A549 (cell line): ENCODE measurements at regions not wholly inside any gene's neighbourhood (a gene's known extent, or its start where the extent isn't known, plus 50 kb on each side); places are given as distances from the start of the nearest gene placed in this dataset.

ENCODE experiments used
- ATAC-seq, 2 experiments: fragments of 200-7000 bp in 1 of 2; fragments of >200 bp in 1 of 2; cut with Nextera tagmentation in 1 of 2; cut with Tn5 transposase in 1 of 2; 3 replicates each; pipeline versions ENCODE4 v1.8.0 to v1.9.1; 2018 to 2020; ENCODE audit warnings: mild to moderate bottlenecking in 1 of 2, moderate library complexity in 1 of 2
- CTCF ChIA-PET: fragments of 300-600 bp; sonication (Branson Sonifier 250); formaldehyde crosslinking; extraction: SDS; loops from one replicate; lab custom pipeline; 2021; ENCODE audit warnings: antibody characterized with exemption, inconsistent platforms; lab: Yijun Ruan, JAX
- POLR2A ChIA-PET: fragments of 350-600 bp; formaldehyde crosslinking; extraction: SDS; loops from one replicate; lab custom pipeline; 2021; ENCODE audit warnings: antibody characterized with exemption, inconsistent platforms; lab: Yijun Ruan, JAX
- DNase-seq, 2 experiments: peaks; one replicate each; pipeline versions ENCODE4 v3.0.0 to v3.0.0-alpha.2; 2011 to 2016; ENCODE audit warnings: low read depth in 1 of 2, low spot score in 1 of 2
- FAIRE-seq: peaks from 2 replicates; lab custom pipeline; 2011; peaks lifted over from hg19 to GRCh38; lab: Jason Lieb, UNC
- H3K27ac ChIP-seq, 2 experiments: fragments of >200 bp; sonication (Bioruptor Twin); formaldehyde crosslinking; 3 replicates each; pipeline ENCODE4 v1.5.1; 2016 to 2017
- H3K4me1 ChIP-seq: fragments of >200 bp; sonication (Bioruptor Twin); formaldehyde crosslinking; 3 replicates; pipeline ENCODE4 v1.6.1; 2016
- H3K4me2 ChIP-seq: fragments of >200 bp; sonication (Bioruptor Twin); formaldehyde crosslinking; 3 replicates; pipeline ENCODE4 v1.6.1; 2016
- H3K4me3 ChIP-seq: fragments of >200 bp; sonication (Bioruptor Twin); formaldehyde crosslinking; 3 replicates; pipeline ENCODE4 v1.5.1; 2016
- H3K9me3 ChIP-seq: fragments of >200 bp; sonication (Bioruptor Twin); formaldehyde crosslinking; 3 replicates; pipeline ENCODE4 v1.6.1; 2016
- CBX2 ChIP-seq: fragments of 200-600 bp; sonication (generic); IDR thresholded peaks from 2 replicates; pipeline ENCODE4 v1.6.1; 2016; ENCODE audit warnings: low read depth, mild to moderate bottlenecking, borderline replicate concordance
- CHD2 ChIP-seq: fragments of 150-350 bp; IDR thresholded peaks from 2 replicates; pipeline ENCODE4 v1.6.1; 2014; ENCODE audit warnings: low read length; ENCODE audit not compliant: partially characterized antibody
- FOSL2 ChIP-seq, 2 experiments: fragments of 450-650 bp in 1 of 2; fragments of >200 bp in 1 of 2; sonication (Bioruptor Twin) in 1 of 2; formaldehyde crosslinking; IDR thresholded peaks; 2 replicates each; pipeline versions ENCODE4 v1.5.0 to v1.6.1; 2016 to 2020; ENCODE audit warnings: mild to moderate bottlenecking in 1 of 2, moderate library complexity in 1 of 2
- HEYL ChIP-seq: fragments of 250-450 bp; sonication (Bioruptor Pico); IDR thresholded peaks from 2 replicates; pipeline ENCODE4 v1.8.0; 2021; ENCODE audit warnings: mild to moderate bottlenecking, moderate library complexity
- HOXA7 ChIP-seq: fragments of 250-450 bp; sonication (Bioruptor Pico); IDR thresholded peaks from 2 replicates; pipeline ENCODE4 v1.5.0; 2020; ENCODE audit warnings: mild to moderate bottlenecking, moderate library complexity
- JUN ChIP-seq, 2 experiments: fragments of >200 bp; sonication (Bioruptor Twin); formaldehyde crosslinking; IDR thresholded peaks; 2 replicates in 1 of 2; 3 replicates in 1 of 2; pipeline ENCODE4 v1.6.1; 2016 to 2017
- KDM1A ChIP-seq: fragments of 200-600 bp; sonication (generic); IDR thresholded peaks from 2 replicates; pipeline ENCODE4 v1.6.1; 2016; ENCODE audit warnings: low read depth, mild to moderate bottlenecking
- KDM5A ChIP-seq: fragments of 200-600 bp; sonication (generic); IDR thresholded peaks from 2 replicates; pipeline ENCODE4 v1.6.1; 2016; ENCODE audit warnings: antibody characterized with exemption, mild to moderate bottlenecking
- MAFK ChIP-seq: fragments of 450-650 bp; IDR thresholded peaks from 2 replicates; pipeline ENCODE4 v1.6.1; 2014; ENCODE audit not compliant: partially characterized antibody
- MAZ ChIP-seq: fragments of 150-350 bp; IDR thresholded peaks from 2 replicates; pipeline ENCODE4 v1.6.1; 2014; ENCODE audit warnings: antibody characterized with exemption, low read depth, low read length, borderline replicate concordance
- MYC ChIP-seq: IDR thresholded peaks from 2 replicates; pipeline ENCODE4 v1.6.1; 2012; ENCODE audit warnings: mild to moderate bottlenecking, inconsistent platforms, low read length, improper control_type of control experiment, borderline replicate concordance
- NFE2L2 ChIP-seq: fragments of 150-350 bp; conservative IDR thresholded peaks from 2 replicates; pipeline ENCODE4 v1.6.1; 2014; ENCODE audit warnings: low read length
- POLR2A ChIP-seq: IDR thresholded peaks from 2 replicates; pipeline ENCODE4 v1.6.1; 2012; ENCODE audit warnings: mild to moderate bottlenecking, low read length
- POLR2AphosphoS2 ChIP-seq: conservative IDR thresholded peaks from 2 replicates; pipeline ENCODE4 v1.6.1; 2012; ENCODE audit warnings: low read length, improper control_type of control experiment, inconsistent platforms
- SMC3 ChIP-seq: fragments of >200 bp; sonication (Bioruptor Twin); formaldehyde crosslinking; IDR thresholded peaks from 3 replicates; pipeline ENCODE4 v1.6.1; 2018; ENCODE audit warnings: inconsistent platforms
- SREBF2 ChIP-seq: fragments of 450-650 bp; IDR thresholded peaks from 2 replicates; pipeline ENCODE4 v1.6.1; 2014; ENCODE audit warnings: mild to moderate bottlenecking, moderate library complexity
- TP53 ChIP-seq: fragments of 250-450 bp; sonication (Bioruptor Pico); IDR thresholded peaks from 2 replicates; pipeline ENCODE4 v1.5.0; 2021; ENCODE audit warnings: mild to moderate bottlenecking, moderate library complexity
- ZC3H11A ChIP-seq: fragments of 450-650 bp; IDR thresholded peaks from 2 replicates; pipeline ENCODE4 v1.6.1; 2014; ENCODE audit warnings: antibody characterized with exemption, mild to moderate bottlenecking
- ZSCAN20 ChIP-seq: fragments of 250-450 bp; sonication (Bioruptor Pico); IDR thresholded peaks from 2 replicates; pipeline ENCODE4 v1.8.0; 2022; ENCODE audit warnings: mild to moderate bottlenecking, moderate library complexity
- WGBS: methylation state at CpG from one replicate; pipeline ENCODE4 v1.1.6; 2017; ENCODE audit errors: missing lambda C conversion rate; 5-methylcytosine and 5-hydroxymethylcytosine counted together
- TF ChIP-seq, protein P1 (sequence below): fragments of 250-450 bp; sonication (Bioruptor Pico); IDR thresholded peaks from 2 replicates; pipeline ENCODE4 v1.5.0; 2020; ENCODE audit warnings: low read depth, mild to moderate bottlenecking, moderate library complexity
- TF ChIP-seq, protein P2 (sequence below): IDR thresholded peaks from 2 replicates; pipeline ENCODE4 v1.6.1; 2012
- TF ChIP-seq, protein P3 (sequence below): IDR thresholded peaks from 2 replicates; pipeline ENCODE4 v1.6.1; 2012; ENCODE audit warnings: low read depth, borderline replicate concordance
- TF ChIP-seq, protein P4 (sequence below): IDR thresholded peaks from 2 replicates; pipeline ENCODE4 v1.6.1; 2012
- TF ChIP-seq, protein P5 (sequence below): fragments of >200 bp; sonication (Bioruptor Twin); formaldehyde crosslinking; IDR thresholded peaks from 2 replicates; pipeline ENCODE4 v1.6.1; 2016

DNA sequence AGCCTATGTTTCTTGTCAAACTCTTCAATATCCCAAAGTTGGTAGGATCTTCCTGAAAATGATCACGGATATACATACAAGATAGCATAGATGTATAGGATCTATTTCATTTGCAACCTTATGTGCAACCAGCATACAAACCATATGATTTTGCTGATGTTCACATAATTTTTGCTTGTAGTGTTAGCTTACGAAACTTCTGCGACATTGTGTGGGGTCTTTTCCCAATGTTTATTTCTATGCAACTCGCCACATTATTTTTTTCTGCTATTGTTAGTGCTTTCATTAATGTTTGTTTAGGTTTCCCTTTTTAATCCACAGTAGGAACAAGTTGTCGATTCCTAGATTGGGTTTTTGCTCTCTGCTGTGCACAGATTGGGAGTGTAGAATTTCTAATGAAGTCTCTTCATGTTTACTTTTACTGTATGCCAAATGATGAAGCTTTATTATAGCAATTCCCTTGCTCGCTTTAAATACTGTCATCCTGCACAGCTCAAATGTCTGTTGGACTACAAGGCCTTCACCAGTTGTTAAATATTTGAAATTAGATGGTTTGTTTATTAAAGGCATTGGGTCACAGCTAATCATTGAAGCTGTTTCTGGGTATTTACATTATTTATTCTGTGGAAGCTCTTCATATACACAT lies 257.6 kb upstream of the PCDH7 start:
- WGBS: 31% methylated on average over 6 of the region's 6 CpGs
- TF ChIP-seq SMC3: no peak
- TF ChIP-seq, protein P1, sequence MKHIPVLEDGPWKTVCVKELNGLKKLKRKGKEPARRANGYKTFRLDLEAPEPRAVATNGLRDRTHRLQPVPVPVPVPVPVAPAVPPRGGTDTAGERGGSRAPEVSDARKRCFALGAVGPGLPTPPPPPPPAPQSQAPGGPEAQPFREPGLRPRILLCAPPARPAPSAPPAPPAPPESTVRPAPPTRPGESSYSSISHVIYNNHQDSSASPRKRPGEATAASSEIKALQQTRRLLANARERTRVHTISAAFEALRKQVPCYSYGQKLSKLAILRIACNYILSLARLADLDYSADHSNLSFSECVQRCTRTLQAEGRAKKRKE (CRISPR knock-in tag): no peak
- TF ChIP-seq, protein P2, sequence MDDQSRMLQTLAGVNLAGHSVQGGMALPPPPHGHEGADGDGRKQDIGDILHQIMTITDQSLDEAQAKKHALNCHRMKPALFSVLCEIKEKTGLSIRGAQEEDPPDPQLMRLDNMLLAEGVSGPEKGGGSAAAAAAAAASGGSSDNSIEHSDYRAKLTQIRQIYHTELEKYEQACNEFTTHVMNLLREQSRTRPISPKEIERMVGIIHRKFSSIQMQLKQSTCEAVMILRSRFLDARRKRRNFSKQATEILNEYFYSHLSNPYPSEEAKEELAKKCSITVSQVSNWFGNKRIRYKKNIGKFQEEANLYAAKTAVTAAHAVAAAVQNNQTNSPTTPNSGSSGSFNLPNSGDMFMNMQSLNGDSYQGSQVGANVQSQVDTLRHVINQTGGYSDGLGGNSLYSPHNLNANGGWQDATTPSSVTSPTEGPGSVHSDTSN: no peak
- TF ChIP-seq CBX2: no peak
- TF ChIP-seq KDM1A: no peak
- TF ChIP-seq KDM5A: no peak
- TF ChIP-seq NFE2L2: no peak
- TF ChIP-seq CHD2: no peak
- no peak for TF ChIP-seq MAFK
- TF ChIP-seq, protein P3, sequence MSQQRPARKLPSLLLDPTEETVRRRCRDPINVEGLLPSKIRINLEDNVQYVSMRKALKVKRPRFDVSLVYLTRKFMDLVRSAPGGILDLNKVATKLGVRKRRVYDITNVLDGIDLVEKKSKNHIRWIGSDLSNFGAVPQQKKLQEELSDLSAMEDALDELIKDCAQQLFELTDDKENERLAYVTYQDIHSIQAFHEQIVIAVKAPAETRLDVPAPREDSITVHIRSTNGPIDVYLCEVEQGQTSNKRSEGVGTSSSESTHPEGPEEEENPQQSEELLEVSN: no peak
- no peak for TF ChIP-seq HEYL (CRISPR knock-in tag)
- TF ChIP-seq HOXA7 (CRISPR knock-in tag): no peak
- TF ChIP-seq FOSL2 (IDR thresholded peaks at IDR 0.05): no peak
- TF ChIP-seq FOSL2 (CRISPR knock-in tag; IDR thresholded peaks at IDR 0.05): no peak
- no peak for TF ChIP-seq ZC3H11A
- TF ChIP-seq, protein P4, sequence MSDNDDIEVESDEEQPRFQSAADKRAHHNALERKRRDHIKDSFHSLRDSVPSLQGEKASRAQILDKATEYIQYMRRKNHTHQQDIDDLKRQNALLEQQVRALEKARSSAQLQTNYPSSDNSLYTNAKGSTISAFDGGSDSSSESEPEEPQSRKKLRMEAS: no peak
- no peak for TF ChIP-seq SREBF2
- no peak for TF ChIP-seq POLR2AphosphoS2
- no peak for TF ChIP-seq ZSCAN20 (CRISPR knock-in tag)
- no peak for TF ChIP-seq MAZ
- TF ChIP-seq, protein P5, sequence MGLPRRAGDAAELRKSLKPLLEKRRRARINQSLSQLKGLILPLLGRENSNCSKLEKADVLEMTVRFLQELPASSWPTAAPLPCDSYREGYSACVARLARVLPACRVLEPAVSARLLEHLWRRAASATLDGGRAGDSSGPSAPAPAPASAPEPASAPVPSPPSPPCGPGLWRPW: no peak
- ChIA-PET POLR2A (no interaction called here), CTCF (no interaction called here)
- DNase-seq (no peak), ATAC-seq (no peak), FAIRE-seq (no peak)
- H3K4me3 ChIP-seq: no peak overlapping the region
- no peaks in the 10 kb centered on the region for H3K9me3 ChIP-seq
- H3K4me1 ChIP-seq: no peaks in the 10 kb centered on the region
- no peak overlapping the region for H3K27ac ChIP-seq
- H3K4me2 ChIP-seq: no peak overlapping the region

DNA sequence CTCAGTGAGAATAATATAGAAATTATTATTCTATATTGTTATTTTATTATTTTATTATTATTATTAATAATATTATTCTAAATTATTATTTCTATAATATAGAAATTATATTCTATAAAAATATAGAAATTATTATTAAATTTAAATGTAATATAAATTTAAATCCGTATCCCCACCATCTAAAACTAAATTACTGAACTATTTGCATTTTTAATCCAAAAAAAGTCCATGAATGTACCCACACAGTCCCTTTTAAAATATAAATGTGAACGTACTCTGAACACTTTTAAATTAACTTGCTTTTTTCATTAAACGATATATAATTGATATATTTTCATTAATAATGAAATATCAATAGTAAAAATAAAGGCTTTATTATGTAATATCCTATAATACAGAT lies 248.3 kb upstream of the PCDH7 start:
- Histone ChIP-seq H3K4me1 (no peaks in the 10 kb centered on the region), H3K4me2 (no peak overlapping the region), H3K27ac (no peak overlapping the region), H3K9me3 (no peaks in the 10 kb centered on the region), H3K4me3 (no peak overlapping the region)
- ATAC-seq: no peak
- no peak for DNase-seq
- POLR2A ChIA-PET: no interaction called here
- CTCF ChIA-PET: no interaction called here
- WGBS: 1% methylated on average over 3 of the region's 3 CpGs
- no peak for FAIRE-seq
- TF ChIP-seq CBX2 (no peak), JUN (IDR thresholded peaks at IDR 0.05) (no peak), POLR2A (no peak), MYC (no peak), TP53 (CRISPR knock-in tag) (no peak)
- TF ChIP-seq, protein P1 (CRISPR knock-in tag): no peak
